Cardiac septum (tissue), 1 donor: ENCODE measurements at regions not wholly inside any gene's neighbourhood (a gene's known extent, or its start where the extent isn't known, plus 50 kb on each side); places are given as distances from the start of the nearest gene placed in this dataset.

Experiments used
- DNase-seq: peaks from one replicate; pipeline ENCODE4 v3.0.0-alpha.2; 2020; ENCODE audit warnings: low spot score
- intact Hi-C: fragments of 100-400 bp; cut with DNase I; formaldehyde crosslinking; loops from one replicate; pipeline ENCODE4 v1.14.0; 2022
- donor health status: DM: no; HTN: no; CAD: no.

- intact Hi-C loops, result no loop called here
- no peak for DNase-seq
These were observed 1863.4 kb downstream of the EFNA5 start for GRCh38 chr5:105807290-105807689.

GRCh38 chr5:105806596-105806995 is 1864.1 kb downstream of the EFNA5 start:
- DNase-seq, result no peak
- intact Hi-C loops, result no loop called here

- no peak for DNase-seq
- intact Hi-C loops, result no loop called here
These were observed 1867.3 kb downstream of the EFNA5 start for GRCh38 chr5:105803431-105803830.

- DNase-seq, result no peak
- intact Hi-C loops, result no loop called here
These were observed 1876.2 kb downstream of the EFNA5 start for GRCh38 chr5:105794578-105794977.

- DNase-seq, result no peak
- intact Hi-C loops, result no loop called here
These were observed 1881.5 kb downstream of the EFNA5 start for GRCh38 chr5:105789246-105789645.

- intact Hi-C loops, result no loop called here
- DNase-seq, result no peak
These were observed 1886.9 kb downstream of the EFNA5 start for GRCh38 chr5:105783811-105784210.

- intact Hi-C loops, result no loop called here
- DNase-seq, result no peak
These were observed 1888.2 kb downstream of the EFNA5 start for GRCh38 chr5:105782501-105782900.

- no peak for DNase-seq
- intact Hi-C loops, result no loop called here
These were observed 1897.5 kb downstream of the EFNA5 start for GRCh38 chr5:105773241-105773640.

GRCh38 chr5:105767267-105767666 is 1903.5 kb downstream of the EFNA5 start:
- DNase-seq, result no peak
- intact Hi-C loops, result no loop called here

- intact Hi-C loops, result no loop called here
- no peak for DNase-seq
These were observed 1908.0 kb downstream of the EFNA5 start for GRCh38 chr5:105762728-105763127.

GRCh38 chr5:105754056-105754455 is 1916.7 kb downstream of the EFNA5 start:
- no peak for DNase-seq
- intact Hi-C loops, result no loop called here

- intact Hi-C loops, result no loop called here
- DNase-seq, result no peak
These were observed 1917.9 kb downstream of the EFNA5 start for GRCh38 chr5:105752801-105753200.

- DNase-seq, result no peak
- intact Hi-C loops, result no loop called here
These were observed 1918.8 kb downstream of the EFNA5 start for GRCh38 chr5:105751908-105752307.

- intact Hi-C loops, result no loop called here
- DNase-seq, result no peak
These were observed 1925.6 kb downstream of the EFNA5 start for GRCh38 chr5:105745111-105745510.

GRCh38 chr5:105740242-105740641 is 1930.5 kb downstream of the EFNA5 start:
- no peak for DNase-seq
- intact Hi-C loops, result no loop called here

GRCh38 chr5:105739732-105740131 is 1931.0 kb downstream of the EFNA5 start:
- intact Hi-C loops, result no loop called here
- DNase-seq, result no peak

GRCh38 chr5:105735704-105736103 is 1935.0 kb downstream of the EFNA5 start:
- intact Hi-C loops, result no loop called here
- DNase-seq, result no peak

GRCh38 chr5:105730982-105731381 is 1939.8 kb downstream of the EFNA5 start:
- no peak for DNase-seq
- intact Hi-C loops, result no loop called here

GRCh38 chr5:105726093-105726492 is 1944.6 kb downstream of the EFNA5 start:
- intact Hi-C loops, result no loop called here
- no peak for DNase-seq

GRCh38 chr5:105708442-105708841 is 1962.3 kb downstream of the EFNA5 start:
- no peak for DNase-seq
- intact Hi-C loops, result no loop called here

GRCh38 chr5:105702323-105702722 is 1968.4 kb downstream of the EFNA5 start:
- intact Hi-C loops, result no loop called here
- DNase-seq, result no peak

GRCh38 chr5:105696440-105696839 is 1974.3 kb downstream of the EFNA5 start:
- intact Hi-C loops, result no loop called here
- no peak for DNase-seq

- intact Hi-C loops, result no loop called here
- no peak for DNase-seq
These were observed 1974.8 kb downstream of the EFNA5 start for GRCh38 chr5:105695941-105696340.
